GM12878 (cell line): ENCODE measurements at regions not wholly inside any gene's neighbourhood (a gene's known extent, or its start where the extent isn't known, plus 50 kb on each side); places are given as distances from the start of the nearest gene placed in this dataset.

Source experiments
- ATAC-seq: fragments of 200-7000 bp; cut with Tn5 transposase; 3 replicates; pipeline ENCODE4 v1.9.1; 2020; ENCODE audit warnings: mild to moderate bottlenecking, moderate library complexity
- BruUV-seq: library from RNA; stranded (reverse); fragments of 400-500 nt; replicated peaks from 2 replicates; lab custom pipeline; 2021; lab: Mats Ljungman, UMichigan
- CTCF ChIA-PET: fragments of 300-600 bp; sonication (Branson Sonifier 250); formaldehyde crosslinking; extraction: SDS; loops from one replicate; lab custom pipeline; 2021; ENCODE audit warnings: inconsistent platforms; lab: Yijun Ruan, JAX
- POLR2A ChIA-PET: fragments of 350-600 bp; formaldehyde crosslinking; extraction: SDS; loops from one replicate; lab custom pipeline; 2021; ENCODE audit warnings: inconsistent platforms; lab: Charles Lee
- RAD21 ChIA-PET: fragments of 300-600 bp; sonication (Branson Sonifier 250); formaldehyde crosslinking; loops from one replicate; lab custom pipeline; 2023; ENCODE audit warnings: antibody characterized with exemption; ENCODE audit not compliant: unreplicated experiment; lab: Charles Lee
- SMC1A ChIA-PET: fragments of 300-600 bp; sonication (Branson Sonifier 250); formaldehyde crosslinking; loops from one replicate; lab custom pipeline; 2023; ENCODE audit not compliant: unreplicated experiment, uncharacterized antibody; lab: Charles Lee
- DNase-seq: peaks from one replicate; pipeline ENCODE4 v3.0.0-alpha.2; 2011; ENCODE audit warnings: low read depth, low spot score
- FAIRE-seq: peaks from 3 replicates; lab custom pipeline; 2011; peaks lifted over from hg19 to GRCh38; lab: Jason Lieb, UNC
- H2AFZ ChIP-seq: 2 replicates; pipeline ENCODE4 v1.6.0; 2011; ENCODE audit warnings: low read depth, low read length, control low read depth; ENCODE audit not compliant: control insufficient read depth
- H3K27ac ChIP-seq: 2 replicates; pipeline ENCODE4 v1.5.1; 2011; ENCODE audit warnings: control low read depth; ENCODE audit not compliant: control insufficient read depth, insufficient read depth
- H3K27me3 ChIP-seq, 2 experiments: replicated peaks in 1 of 2; 2 replicates each; pipeline versions ENCODE4 v1.6.0 to v1.6.1; 2011; ENCODE audit warnings: low read length in 1 of 2; ENCODE audit not compliant: control insufficient read depth in 2 of 2, insufficient read depth in 2 of 2
- H3K36me3 ChIP-seq, 2 experiments: 2 replicates each; pipeline ENCODE4 v1.5.1; 2011; ENCODE audit warnings: low read length in 1 of 2; ENCODE audit not compliant: control insufficient read depth in 2 of 2, insufficient read depth in 2 of 2
- H3K4me1 ChIP-seq: 2 replicates; pipeline ENCODE4 v1.6.1; 2011; ENCODE audit warnings: mild to moderate bottlenecking, low read length, moderate library complexity, mixed read lengths; ENCODE audit not compliant: control insufficient read depth, insufficient read depth
- H3K4me2 ChIP-seq: 2 replicates; pipeline ENCODE4 v1.6.0; 2011; ENCODE audit warnings: control low read depth; ENCODE audit not compliant: control insufficient read depth, insufficient read depth
- H3K4me3 ChIP-seq: fragments of 200-600 bp; sonication (generic); 2 replicates; pipeline ENCODE4 v1.5.1; 2016
- H3K79me2 ChIP-seq: 2 replicates; pipeline ENCODE4 v1.6.0; 2011; ENCODE audit warnings: low read length; ENCODE audit not compliant: control insufficient read depth, insufficient read depth
- H3K9ac ChIP-seq: 2 replicates; pipeline ENCODE4 v1.8.0; 2011; ENCODE audit warnings: low read length, control low read depth, mixed read lengths; ENCODE audit not compliant: control insufficient read depth, insufficient read depth
- H3K9me3 ChIP-seq: replicated peaks from 3 replicates; pipeline ENCODE4 v1.5.1; 2011; ENCODE audit warnings: mild to moderate bottlenecking, low read length; ENCODE audit not compliant: control insufficient read depth, insufficient read depth
- H4K20me1 ChIP-seq: 2 replicates; pipeline ENCODE4 v1.6.0; 2011; ENCODE audit not compliant: control insufficient read depth, insufficient read depth
- ESRRA ChIP-seq: IDR thresholded peaks from 2 replicates; pipeline ENCODE4 v1.6.1; 2012; ENCODE audit warnings: mild to moderate bottlenecking, low read length, improper control_type of control experiment
- MEF2A ChIP-seq: IDR thresholded peaks from 2 replicates; pipeline ENCODE4 v1.6.1; 2011; ENCODE audit warnings: low read depth, mild to moderate bottlenecking, low read length, moderate library complexity; ENCODE audit not compliant: insufficient read depth
- NR2C2 ChIP-seq: IDR thresholded peaks from 2 replicates; pipeline ENCODE4 v1.6.1; 2011; ENCODE audit warnings: borderline replicate concordance, low read depth; ENCODE audit not compliant: control insufficient read depth, insufficient read length
- SIX5 ChIP-seq: IDR thresholded peaks from 2 replicates; pipeline ENCODE4 v1.6.1; 2011; ENCODE audit warnings: mild to moderate bottlenecking, low read depth, low read length, moderate library complexity; ENCODE audit not compliant: severe bottlenecking
- SP1 ChIP-seq: IDR thresholded peaks from one replicate; pipeline ENCODE4 v1.6.1; 2011; ENCODE audit warnings: low read depth, low read length
- SREBF1 ChIP-seq: IDR thresholded peaks from 2 replicates; pipeline ENCODE4 v1.6.1; 2012; ENCODE audit warnings: mild to moderate bottlenecking, low read length
- SRF ChIP-seq, 2 experiments: IDR thresholded peaks; 2 replicates each; pipeline ENCODE4 v1.6.1; 2011; ENCODE audit warnings: low read depth in 2 of 2, low read length in 2 of 2, mild to moderate bottlenecking in 1 of 2, moderate library complexity in 1 of 2
- STAT1 ChIP-seq: fragments of 450-650 bp; conservative IDR thresholded peaks from 2 replicates; pipeline ENCODE4 v1.6.1; 2014; ENCODE audit warnings: antibody characterized with exemption, mild to moderate bottlenecking
- STAT3 ChIP-seq: IDR thresholded peaks from 2 replicates; pipeline ENCODE4 v1.6.1; 2011; ENCODE audit warnings: low read depth, low read length, improper control_type of control experiment
- WGBS: methylation state at CpG from one replicate; pipeline ENCODE4 v1.1.6; 2016; ENCODE audit warnings: low lambda C conversion rate; ENCODE audit not compliant: insufficient replicate concordance, insufficient coverage; ENCODE audit errors: missing lambda C conversion rate; 5-methylcytosine and 5-hydroxymethylcytosine counted together
- in situ Hi-C: fragments of 300-500 bp; cut with MboI; formaldehyde crosslinking; loops from 9 replicates; pipeline ENCODE4 v1.14.3; 2018; ENCODE audit warnings: mixed read lengths
- intact Hi-C: fragments of 100-400 bp; cut with micrococcal nuclease; formaldehyde crosslinking; loops from one replicate; pipeline ENCODE4 v1.14.2; 2022; ENCODE audit not compliant: unreplicated experiment

- POLR2A ChIA-PET, result interaction anchor here (0.5 kb wide), 1 partner anchor 10 kb away, joined by 3 read pairs; no protein-coding TSS in a partner anchor
- peaks cover 7% of the 10 kb centered on the region; the same call in 2 of the 3 replicates for H3K9me3 ChIP-seq
- H2AFZ ChIP-seq, result no peak overlapping the region
- WGBS, result 79% methylated on average over 7 of the region's 7 CpGs
- RAD21 ChIA-PET, result no interaction called here
- H3K9ac ChIP-seq, result no peak overlapping the region
- H3K27me3 ChIP-seq, result no peaks in the 10 kb centered on the region
- no peak overlapping the region for H3K4me2 ChIP-seq
- DNase-seq, result no peak
- no peaks in the 10 kb centered on the region for H4K20me1 ChIP-seq
- peaks cover 3% of the 10 kb centered on the region; the same call in 1 of the 2 replicates for H3K4me1 ChIP-seq
- no peaks in the 10 kb centered on the region for H3K36me3 ChIP-seq
- intact Hi-C loops, result no loop called here
- no peaks in the 10 kb centered on the region for H3K79me2 ChIP-seq
- no peak for TF ChIP-seq NR2C2
- no peak for TF ChIP-seq SREBF1
- TF ChIP-seq SRF (IDR thresholded peaks at IDR 0.05; ENCODE audit: low read depth in 2 of 2, low read length in 2 of 2), result no peak
- TF ChIP-seq SP1, result no peak
- no peak for TF ChIP-seq ESRRA
- TF ChIP-seq STAT3, result no peak
- TF ChIP-seq MEF2A, result no peak
- TF ChIP-seq STAT1, result no peak
- no peak for TF ChIP-seq SIX5
- in situ Hi-C loops, result no loop called here
- SMC1A ChIA-PET, result interaction anchor here (1.0 to 1.5 kb wide), 2 partner anchors 16 to 193 kb away, joined by 3 to 4 read pairs; no protein-coding TSS in a partner anchor
- no TSS peak for BruUV-seq
- CTCF ChIA-PET, result interaction anchor here (1.1 to 1.2 kb wide), 2 partner anchors 8 to 345 kb away, joined by 3 read pairs; no protein-coding TSS in a partner anchor
- no peak for ATAC-seq
- H3K4me3 ChIP-seq, result no peak overlapping the region
- no peak overlapping the region for H3K27ac ChIP-seq
- no peak for FAIRE-seq
Observed at GRCh38 chr10:4043897-4044665, 259.1 kb upstream of the KLF6 start.
